Right ventricle myocardium inferior (tissue), 1 donor: ENCODE measurements at regions not wholly inside any gene's neighbourhood (a gene's known extent, or its start where the extent isn't known, plus 50 kb on each side); places are given as distances from the start of the nearest gene placed in this dataset.
A peak's percentile ranks its signal among the peaks of the same experiment; 100 is the strongest.

Experiments
- ATAC-seq: fragments of 200-7000 bp; cut with Tn5 transposase; one replicate; pipeline ENCODE4 v1.9.1; 2020; ENCODE audit warnings: mild to moderate bottlenecking, moderate library complexity
- DNase-seq: peaks from one replicate; pipeline ENCODE4 v3.0.0; 2021; ENCODE audit errors: missing footprints
- intact Hi-C: fragments of 100-400 bp; cut with DNase I; formaldehyde crosslinking; loops from one replicate; pipeline ENCODE4 v1.11.0; 2022
- donor health status: DM: no; HTN: yes; CAD: no; lungs with severe emphysema.

GRCh38 chr2:128737546-128737826, 418.8 kb upstream of the HS6ST1 start:
- intact Hi-C loops, result loop anchor here (5.0 to 10.0 kb wide), 2 partner anchors 515 to 1117 kb away; no protein-coding TSS in a partner anchor
- no peak for ATAC-seq

GRCh38 chr2:128738446-128739110, 419.9 kb upstream of the HS6ST1 start:
- DNase-seq (no peak), ATAC-seq (no peak)
- intact Hi-C loops, result loop anchor here (5.0 to 10.0 kb wide), 2 partner anchors 514 to 1116 kb away; no protein-coding TSS in a partner anchor

More at GRCh38 chr2:128737546-128737826, 418.8 kb upstream of the HS6ST1 start:
- no peak for DNase-seq

GRCh38 chr2:128742467-128742866, 423.8 kb upstream of the HS6ST1 start:
- intact Hi-C loops, result no loop called here
- DNase-seq (no peak), ATAC-seq (no peak)

GRCh38 chr2:128745946-128746345, 427.3 kb upstream of the HS6ST1 start:
- ATAC-seq, result no peak
- DNase-seq, result no peak
- intact Hi-C loops, result no loop called here

GRCh38 chr2:128746356-128746755, 427.7 kb upstream of the HS6ST1 start:
- ATAC-seq (no peak), DNase-seq (no peak)
- intact Hi-C loops, result no loop called here

- ATAC-seq, result no peak
- intact Hi-C loops, result no loop called here
- DNase-seq, result no peak
Observed at GRCh38 chr2:128748336-128748735, 429.7 kb upstream of the HS6ST1 start.

GRCh38 chr2:128748835-128749605, 430.4 kb upstream of the HS6ST1 start:
- ATAC-seq, result no peak

GRCh38 chr2:128750328-128751165, 431.9 kb upstream of the HS6ST1 start:
- intact Hi-C loops, result no loop called here
- no peak for DNase-seq
- ATAC-seq, result no peak

More at GRCh38 chr2:128748835-128749605, 430.4 kb upstream of the HS6ST1 start:
- intact Hi-C loops, result no loop called here
- DNase-seq, result no peak

- no peak for ATAC-seq
- no peak for DNase-seq
- intact Hi-C loops, result no loop called here
Observed at GRCh38 chr2:128751746-128752145, 433.1 kb upstream of the HS6ST1 start.

GRCh38 chr2:128752691-128753263, 434.1 kb upstream of the HS6ST1 start:
- intact Hi-C loops, result no loop called here
- no peak for DNase-seq
- ATAC-seq, result no peak

GRCh38 chr2:128753321-128753720, 434.7 kb upstream of the HS6ST1 start:
- ATAC-seq (no peak), DNase-seq (no peak)
- intact Hi-C loops, result no loop called here

GRCh38 chr2:128753800-128754199, 435.1 kb upstream of the HS6ST1 start:
- intact Hi-C loops, result no loop called here
- DNase-seq, result no peak
- no peak for ATAC-seq

GRCh38 chr2:128754246-128754724, 435.6 kb upstream of the HS6ST1 start:
- intact Hi-C loops, result no loop called here
- DNase-seq (no peak), ATAC-seq (peak; percentile 93)

- ATAC-seq, result no peak
- no peak for DNase-seq
- intact Hi-C loops, result no loop called here
Observed at GRCh38 chr2:128755695-128756364, 437.2 kb upstream of the HS6ST1 start.

GRCh38 chr2:128756365-128756717, 437.7 kb upstream of the HS6ST1 start:
- DNase-seq, result no peak
- intact Hi-C loops, result no loop called here
- ATAC-seq, result peak; percentile 73

GRCh38 chr2:128765811-128766210, 447.1 kb upstream of the HS6ST1 start:
- intact Hi-C loops, result no loop called here
- ATAC-seq (no peak), DNase-seq (no peak)

- intact Hi-C loops, result no loop called here
- DNase-seq, result no peak
- peak; percentile 86 for ATAC-seq
Observed at GRCh38 chr2:128768041-128768440, 449.4 kb upstream of the HS6ST1 start.

- DNase-seq (no peak), ATAC-seq (no peak)
- intact Hi-C loops, result no loop called here
Observed at GRCh38 chr2:128769457-128770142, 450.9 kb upstream of the HS6ST1 start.
